Esophagus mucosa (tissue), 1 donor: ENCODE measurements at regions not wholly inside any gene's neighbourhood (a gene's known extent, or its start where the extent isn't known, plus 50 kb on each side); places are given as distances from the start of the nearest gene placed in this dataset.
"Not testable (repeated sequence)": the region's sequence is repeated elsewhere in the genome, so short reads cannot be mapped to it uniquely, and the experiment has no call there.

ENCODE experiments used
- ATAC-seq: fragments of 200-7000 bp; cut with Tn5 transposase; one replicate; pipeline ENCODE4 v1.9.1; 2020
- donor health status: DM: yes; HTN: yes; CAD: no.

- no peak for ATAC-seq
These were observed 251.9 kb upstream of the TCERG1L start for GRCh38 chr10:131563411-131563810.

GRCh38 chr10:131567279-131568162 is 256.0 kb upstream of the TCERG1L start:
- no peak for ATAC-seq

- ATAC-seq = no peak
These were observed 257.3 kb upstream of the TCERG1L start for GRCh38 chr10:131568866-131569265.

DNA sequence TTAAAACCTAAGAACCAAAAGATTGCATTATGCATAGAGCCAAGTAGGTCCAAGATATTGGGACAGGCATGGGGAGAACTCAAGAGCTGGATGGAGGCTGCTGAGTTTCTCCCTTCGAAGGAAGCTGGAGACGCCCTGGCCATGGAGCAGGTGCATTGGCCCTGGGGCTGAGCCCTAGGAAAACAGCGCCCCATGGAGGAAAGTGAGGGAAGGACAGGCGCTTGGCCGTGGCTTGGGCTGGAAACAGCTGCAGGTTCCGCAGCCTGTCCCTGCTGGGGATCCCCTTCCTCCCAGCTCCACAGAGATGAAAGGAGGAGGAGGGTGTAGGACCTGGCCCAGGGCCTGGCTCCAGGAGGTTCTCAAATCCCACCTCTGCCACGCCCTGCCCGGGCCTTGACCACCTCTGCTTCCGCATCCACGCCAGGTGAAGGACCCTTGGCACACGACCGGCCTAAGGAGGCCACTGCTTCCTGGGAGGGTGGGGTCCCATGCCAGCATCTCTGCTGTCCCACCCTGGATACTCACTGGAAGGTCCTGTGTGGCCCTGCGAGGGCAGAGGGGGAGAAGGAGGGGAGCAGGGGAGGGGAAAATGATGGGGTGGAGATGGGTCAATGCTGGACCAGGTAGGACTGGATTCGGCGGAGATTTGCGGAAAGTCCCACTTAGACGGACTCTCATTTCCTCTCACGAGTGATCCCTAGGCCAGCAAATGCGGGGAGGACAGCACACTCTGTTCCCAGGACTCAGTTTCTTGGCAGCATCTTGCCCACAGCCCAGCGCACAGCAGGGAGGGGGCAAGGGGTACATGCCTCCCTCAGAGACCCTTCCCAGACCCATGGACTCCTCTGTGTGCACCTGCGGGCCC is 258.6 kb upstream of the TCERG1L start:
- no peak for ATAC-seq

DNA sequence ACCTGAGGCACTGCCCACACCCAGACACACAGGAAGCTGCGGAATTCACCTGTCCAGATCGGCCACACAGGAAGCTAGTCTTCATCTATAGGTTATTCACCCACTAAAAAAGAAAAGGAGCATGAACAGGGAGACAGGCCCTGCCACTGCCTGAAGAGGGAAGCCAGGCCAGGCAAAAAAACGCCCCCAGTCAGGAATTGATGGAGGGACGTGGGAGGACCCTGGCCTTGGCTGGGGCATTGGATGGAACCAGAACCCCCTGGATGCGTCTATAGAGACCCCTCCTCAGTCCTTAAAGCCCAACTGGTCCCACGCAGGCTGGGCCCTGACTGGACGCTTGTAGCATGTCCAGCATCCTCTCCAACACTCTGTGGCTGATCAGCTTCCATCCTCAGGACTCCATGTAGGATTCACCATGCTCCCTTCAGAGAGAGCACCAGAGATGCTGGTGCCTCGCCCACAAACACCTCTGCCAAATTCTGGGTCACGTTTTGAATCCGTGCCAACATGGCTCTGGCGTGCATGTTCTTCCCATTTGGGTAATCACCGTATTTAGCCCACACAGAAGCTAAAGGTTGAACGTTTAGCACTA is 259.3 kb upstream of the TCERG1L start:
- no peak for ATAC-seq

DNA sequence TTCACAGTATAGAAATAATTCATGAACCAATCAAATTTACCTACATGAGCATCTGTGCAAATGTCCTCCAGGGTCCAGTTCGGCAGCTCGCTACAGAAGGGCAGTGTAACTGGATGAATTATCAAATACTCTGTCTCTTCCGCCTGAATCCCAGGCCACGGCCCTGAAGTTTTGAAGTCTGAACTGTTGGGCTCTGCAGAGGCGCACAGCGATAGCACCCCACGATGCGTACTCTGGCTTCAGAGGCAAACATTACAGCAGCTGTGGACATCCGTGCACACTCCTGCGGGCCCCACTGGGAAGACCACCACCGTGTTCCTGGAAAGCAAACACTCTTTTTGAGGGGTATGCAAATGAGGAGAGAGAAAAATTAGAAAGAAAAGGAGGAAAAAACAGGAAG is 259.8 kb upstream of the TCERG1L start:
- no peak for ATAC-seq

DNA sequence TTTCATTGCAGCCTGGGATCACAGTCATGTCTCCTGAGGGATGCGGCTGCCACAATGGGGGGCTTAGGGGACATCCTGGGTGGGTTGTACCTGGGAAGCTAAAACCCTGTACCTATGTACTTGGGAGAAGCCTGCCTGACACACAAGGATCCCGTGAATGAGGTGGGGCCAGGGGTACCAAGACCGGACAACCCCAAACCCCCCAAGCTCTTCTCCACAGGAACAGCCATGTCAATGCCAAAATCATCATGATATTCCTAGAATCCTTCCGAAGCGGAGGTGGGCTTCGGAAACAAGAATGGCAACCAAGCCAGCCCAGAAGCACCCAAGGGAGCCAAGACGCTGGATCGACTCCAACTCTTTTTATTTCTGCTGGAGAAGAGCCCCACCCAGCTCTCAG is 260.3 kb upstream of the TCERG1L start:
- no peak for ATAC-seq

GRCh38 chr10:131573256-131573655 is 261.7 kb upstream of the TCERG1L start:
- no peak for ATAC-seq

DNA sequence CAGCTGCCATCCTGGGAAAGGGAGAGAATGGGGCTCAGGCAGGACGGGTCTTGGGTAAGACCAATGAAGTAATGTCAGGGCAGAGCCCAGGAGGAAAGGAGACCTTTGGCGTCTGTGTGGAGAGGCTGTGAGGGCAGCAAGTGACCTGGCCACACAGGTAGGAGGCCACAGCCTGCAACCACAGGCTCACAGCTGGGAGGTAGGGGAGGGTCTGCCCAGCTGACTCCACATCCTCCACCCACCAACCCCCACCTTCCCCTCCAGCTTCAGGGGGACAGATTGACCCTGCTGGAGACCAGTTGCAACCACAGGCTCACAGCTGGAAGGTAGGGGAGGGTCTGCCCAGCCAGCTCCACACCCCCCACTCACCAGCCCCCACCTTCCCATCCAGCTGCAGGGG is 262.2 kb upstream of the TCERG1L start:
- ATAC-seq = no peak

DNA sequence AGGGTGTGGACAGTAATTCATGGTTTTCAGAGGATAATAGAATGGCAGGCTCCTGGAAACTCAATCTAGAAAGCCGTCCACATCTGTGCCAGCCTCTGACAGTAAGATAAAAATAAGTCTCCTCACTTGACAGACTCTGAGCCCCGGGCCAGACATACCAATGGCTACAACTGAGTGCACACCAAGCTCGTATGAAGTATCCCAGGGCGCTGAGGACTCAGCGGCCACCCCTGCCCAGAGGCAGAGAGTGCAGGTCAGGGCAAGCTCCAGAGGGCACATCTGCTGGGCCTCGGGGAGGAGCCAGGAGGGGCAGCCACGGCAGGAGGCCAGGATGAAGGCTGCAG is 262.8 kb upstream of the TCERG1L start:
- peak; percentile 26 for ATAC-seq

- ATAC-seq = no peak
These were observed 263.3 kb upstream of the TCERG1L start for GRCh38 chr10:131574707-131575430.

GRCh38 chr10:131575877-131576276 is 264.4 kb upstream of the TCERG1L start:
- no peak for ATAC-seq

- no peak for ATAC-seq
These were observed 265.0 kb upstream of the TCERG1L start for GRCh38 chr10:131576341-131577177.

- no peak for ATAC-seq
These were observed 265.6 kb upstream of the TCERG1L start for GRCh38 chr10:131577178-131577555.

DNA sequence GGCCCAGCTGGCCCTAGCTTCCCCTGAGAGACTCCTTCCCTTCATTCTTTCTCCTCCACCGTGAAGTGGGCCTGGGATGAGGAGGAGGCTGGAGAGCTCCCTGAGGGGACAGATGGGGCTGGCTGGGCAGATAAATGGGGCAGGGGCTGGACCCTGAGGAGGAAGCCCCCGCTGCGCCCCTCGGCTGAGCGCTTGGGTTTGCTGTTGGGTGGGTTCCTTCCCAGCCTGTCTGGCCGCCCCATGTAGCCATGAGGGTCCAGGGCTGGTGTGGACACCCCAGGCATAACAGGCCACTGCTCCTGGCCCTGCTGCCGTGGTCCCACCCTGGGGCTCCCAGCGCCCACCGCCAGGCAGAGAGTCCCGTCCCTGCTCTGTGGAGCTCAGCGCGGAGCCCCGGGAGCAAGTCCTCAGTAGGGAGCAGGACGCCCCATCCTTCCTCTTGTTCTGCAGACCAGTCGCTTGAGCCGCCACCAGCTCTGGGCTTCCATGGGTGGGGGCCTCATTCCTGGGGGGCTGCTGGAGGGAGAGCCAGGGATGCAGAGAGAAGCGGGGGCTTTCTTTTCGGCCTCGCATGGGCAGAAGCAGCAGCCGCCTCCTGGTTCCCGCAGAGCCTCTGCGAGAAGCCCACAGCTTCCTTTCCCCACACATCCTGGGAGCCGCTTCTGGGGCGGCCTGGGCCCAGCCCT is 266.4 kb upstream of the TCERG1L start:
- no peak for ATAC-seq

- no peak for ATAC-seq
These were observed 267.0 kb upstream of the TCERG1L start for GRCh38 chr10:131578472-131578970.

DNA sequence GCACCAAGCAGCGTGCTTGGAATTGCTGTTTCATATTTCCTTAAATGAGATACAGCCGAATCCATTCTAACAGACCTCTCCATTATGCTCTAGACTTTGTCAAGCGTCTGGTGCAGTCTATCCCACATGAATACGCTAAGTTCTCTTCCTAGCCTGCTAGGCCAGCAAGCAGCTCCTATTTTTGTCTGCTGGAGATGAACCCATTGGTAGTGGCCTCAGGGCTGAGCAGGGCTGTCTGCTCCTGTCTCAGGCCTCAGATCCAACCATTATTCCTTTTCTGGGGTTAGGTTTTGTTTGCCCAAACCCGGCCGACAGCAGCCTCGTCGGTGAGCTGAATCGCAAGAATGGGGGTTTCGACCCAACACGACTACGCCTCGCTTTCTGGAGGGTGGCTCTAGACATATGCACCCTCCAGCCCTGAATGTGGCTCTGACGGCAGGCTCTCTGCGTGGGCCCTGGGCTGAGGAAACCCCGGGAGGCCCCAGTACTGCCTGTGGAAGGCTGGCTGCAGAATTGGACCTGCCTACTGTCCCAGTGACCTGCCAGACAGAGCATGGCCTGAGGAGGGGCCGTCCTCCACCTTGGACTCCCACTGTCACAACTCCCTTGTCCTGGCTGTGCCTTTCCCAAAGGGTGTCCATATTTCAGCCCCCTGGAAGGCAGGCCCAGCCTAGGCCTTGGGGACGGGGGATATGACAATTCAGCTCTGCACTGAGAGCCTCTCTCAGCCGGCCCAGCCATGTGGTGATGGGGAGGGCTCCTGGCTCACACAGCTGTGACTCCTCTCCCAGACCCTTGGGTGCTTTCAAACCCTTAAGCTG is 267.9 kb upstream of the TCERG1L start:
- no peak for ATAC-seq

DNA sequence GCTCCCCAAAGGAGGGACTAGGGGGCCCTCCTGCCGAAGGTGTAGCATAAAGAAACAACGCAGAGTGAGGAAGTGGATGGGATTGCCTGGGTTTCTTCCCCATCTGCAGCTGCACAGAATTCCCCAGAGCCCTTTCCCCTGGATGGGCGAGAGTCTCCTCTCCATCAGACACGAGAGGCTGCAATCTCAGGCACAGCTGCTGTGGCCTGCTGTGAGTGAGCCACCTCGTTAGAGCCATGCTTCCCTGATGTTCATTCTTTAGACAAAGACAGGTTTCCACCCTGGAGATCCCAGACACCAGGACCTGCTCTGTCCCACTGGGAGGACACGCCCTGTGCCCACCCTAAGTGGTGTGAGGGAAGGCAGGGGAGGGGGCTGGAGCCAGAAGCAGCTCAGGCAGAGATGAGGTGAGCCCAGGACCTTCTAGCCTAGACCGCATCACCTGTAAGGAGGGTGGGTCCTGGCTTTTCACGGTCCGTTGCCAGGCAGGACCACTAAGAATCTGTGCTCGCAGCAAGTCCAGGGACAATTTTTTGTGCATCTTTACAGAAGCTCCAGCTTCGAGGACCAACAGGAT is 268.6 kb upstream of the TCERG1L start:
- ATAC-seq = no peak

GRCh38 chr10:131580674-131581073 is 269.2 kb upstream of the TCERG1L start:
- ATAC-seq = no peak

DNA sequence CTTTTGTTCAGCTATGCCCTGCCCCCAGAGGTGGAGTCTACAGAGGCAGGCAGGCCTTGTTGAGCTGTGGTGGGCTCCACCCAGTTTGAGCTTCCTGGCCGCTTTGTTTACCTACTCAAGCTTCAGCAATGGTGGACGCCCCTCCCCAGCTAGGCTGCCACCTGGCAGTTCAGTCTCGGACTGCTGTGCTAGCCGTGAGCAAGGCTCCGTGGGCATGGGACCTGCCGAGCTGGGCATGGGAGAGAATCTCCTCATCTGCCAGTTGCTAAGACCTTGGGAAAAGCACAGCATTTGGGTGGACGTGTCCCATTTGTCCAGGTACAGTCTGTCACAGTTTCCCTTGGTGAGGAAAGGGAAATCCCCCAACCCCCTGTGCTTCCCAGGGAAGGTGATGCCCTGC is 270.0 kb upstream of the TCERG1L start:
- ATAC-seq = not testable (repeated sequence)
